Loucy (cell line): ENCODE measurements at regions not wholly inside any gene's neighbourhood (a gene's known extent, or its start where the extent isn't known, plus 50 kb on each side); places are given as distances from the start of the nearest gene placed in this dataset.
"Not testable (repeated sequence)": the region's sequence is repeated elsewhere in the genome, so short reads cannot be mapped to it uniquely, and the experiment has no call there.

Experiments
- EZH2phosphoT487 ChIP-seq: fragments of 200-600 bp; IDR thresholded peaks from 2 replicates; pipeline ENCODE4 v1.6.1; 2018; ENCODE audit warnings: antibody characterized with exemption, mild to moderate bottlenecking, moderate library complexity, borderline replicate concordance
- TF ChIP-seq, protein P1 (sequence below): fragments of 200-600 bp; sonication (generic); conservative IDR thresholded peaks from 2 replicates; pipeline ENCODE4 v1.5.1; 2014; ENCODE audit warnings: mild to moderate bottlenecking, antibody characterized with exemption, low read length

DNA sequence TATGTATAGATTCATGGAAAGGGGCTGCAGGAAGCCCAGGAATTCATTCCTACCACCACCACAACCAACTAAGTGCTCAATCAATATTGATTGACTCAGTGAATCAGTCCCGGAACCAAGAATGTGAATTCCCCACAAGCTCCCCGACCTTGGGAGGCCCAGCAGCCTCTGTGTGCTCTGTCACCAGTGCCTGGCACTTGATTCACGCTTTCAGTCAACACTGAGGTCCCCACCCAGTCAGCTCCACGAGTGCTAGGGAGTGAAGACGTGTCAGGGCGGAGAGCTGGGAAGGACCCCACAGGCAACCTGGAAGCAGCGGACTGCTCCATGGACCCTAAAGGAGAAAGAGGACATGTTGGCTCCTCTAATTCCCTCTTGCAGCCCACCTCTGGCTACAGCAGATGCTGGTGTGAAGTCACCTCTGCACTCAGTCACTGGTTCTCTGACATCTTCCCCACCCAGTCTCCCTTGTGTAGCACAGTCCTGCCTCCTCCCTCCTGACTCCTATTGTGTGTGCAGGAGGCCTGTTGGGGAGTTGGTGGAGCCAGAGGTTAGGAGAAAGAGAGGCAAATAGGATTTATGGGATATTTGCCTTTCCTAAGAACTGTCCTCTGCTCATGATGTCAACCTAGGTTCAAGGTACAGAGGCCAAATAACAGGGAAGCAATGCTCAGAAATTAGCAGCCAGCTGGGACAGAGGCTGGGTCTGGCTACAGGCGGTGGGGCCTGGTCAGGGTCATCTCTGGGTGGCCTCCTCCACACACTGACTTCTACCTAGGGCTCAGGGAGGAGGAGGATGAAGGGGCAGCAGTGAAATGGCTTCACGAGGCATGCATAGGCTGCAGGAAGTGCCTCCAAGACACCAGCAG, 88.2 kb downstream of the TRIM69 start:
- TF ChIP-seq, protein P1, sequence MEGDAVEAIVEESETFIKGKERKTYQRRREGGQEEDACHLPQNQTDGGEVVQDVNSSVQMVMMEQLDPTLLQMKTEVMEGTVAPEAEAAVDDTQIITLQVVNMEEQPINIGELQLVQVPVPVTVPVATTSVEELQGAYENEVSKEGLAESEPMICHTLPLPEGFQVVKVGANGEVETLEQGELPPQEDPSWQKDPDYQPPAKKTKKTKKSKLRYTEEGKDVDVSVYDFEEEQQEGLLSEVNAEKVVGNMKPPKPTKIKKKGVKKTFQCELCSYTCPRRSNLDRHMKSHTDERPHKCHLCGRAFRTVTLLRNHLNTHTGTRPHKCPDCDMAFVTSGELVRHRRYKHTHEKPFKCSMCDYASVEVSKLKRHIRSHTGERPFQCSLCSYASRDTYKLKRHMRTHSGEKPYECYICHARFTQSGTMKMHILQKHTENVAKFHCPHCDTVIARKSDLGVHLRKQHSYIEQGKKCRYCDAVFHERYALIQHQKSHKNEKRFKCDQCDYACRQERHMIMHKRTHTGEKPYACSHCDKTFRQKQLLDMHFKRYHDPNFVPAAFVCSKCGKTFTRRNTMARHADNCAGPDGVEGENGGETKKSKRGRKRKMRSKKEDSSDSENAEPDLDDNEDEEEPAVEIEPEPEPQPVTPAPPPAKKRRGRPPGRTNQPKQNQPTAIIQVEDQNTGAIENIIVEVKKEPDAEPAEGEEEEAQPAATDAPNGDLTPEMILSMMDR, result not testable (repeated sequence)
- not testable (repeated sequence) for TF ChIP-seq EZH2phosphoT487
